Loucy (cell line): ENCODE measurements at regions not wholly inside any gene's neighbourhood (a gene's known extent, or its start where the extent isn't known, plus 50 kb on each side); places are given as distances from the start of the nearest gene placed in this dataset.

Experiments
- H2AFZ ChIP-seq: fragments of 200-600 bp; sonication (generic); 2 replicates; pipeline ENCODE4 v1.6.0; 2016; ENCODE audit warnings: antibody characterized with exemption, mild to moderate bottlenecking, low read length, moderate library complexity
- H3F3A ChIP-seq: fragments of 200-600 bp; 2 replicates; pipeline ENCODE4 v1.6.0; 2016; ENCODE audit warnings: antibody characterized with exemption, low read depth, mild to moderate bottlenecking
- H3K27me3 ChIP-seq: fragments of 200-600 bp; sonication (generic); 2 replicates; pipeline ENCODE4 v1.6.1; 2014; ENCODE audit warnings: low read length, mild to moderate bottlenecking; ENCODE audit not compliant: insufficient read depth, poor library complexity, severe bottlenecking
- H3K36me3 ChIP-seq: fragments of 200-600 bp; sonication (generic); 2 replicates; pipeline ENCODE4 v1.6.1; 2016; ENCODE audit warnings: low read length; ENCODE audit not compliant: insufficient read depth
- H3K4me1 ChIP-seq: fragments of 200-600 bp; sonication (generic); 2 replicates; pipeline ENCODE4 v1.5.1; 2014; ENCODE audit warnings: low read length, mild to moderate bottlenecking; ENCODE audit not compliant: insufficient read depth, poor library complexity, severe bottlenecking
- H3K4me2 ChIP-seq: fragments of 200-600 bp; sonication (generic); 2 replicates; pipeline ENCODE4 v1.6.0; 2014; ENCODE audit warnings: antibody characterized with exemption, low read length, low read depth, mild to moderate bottlenecking; ENCODE audit not compliant: poor library complexity, severe bottlenecking
- H3K4me3 ChIP-seq: fragments of 200-600 bp; sonication (generic); 2 replicates; pipeline ENCODE4 v1.5.1; 2014; ENCODE audit warnings: low read length, mild to moderate bottlenecking, mixed read lengths; ENCODE audit not compliant: poor library complexity, severe bottlenecking
- H3K79me2 ChIP-seq: fragments of 200-600 bp; sonication (generic); 2 replicates; pipeline ENCODE4 v1.6.1; 2014; ENCODE audit warnings: low read length; ENCODE audit not compliant: insufficient read depth
- H3K9ac ChIP-seq: fragments of 200-600 bp; sonication (generic); 2 replicates; pipeline ENCODE4 v1.6.0; 2014; ENCODE audit warnings: mild to moderate bottlenecking, low read depth, low read length, moderate library complexity; ENCODE audit not compliant: poor library complexity, severe bottlenecking
- H3K9me2 ChIP-seq: fragments of 200-600 bp; sonication (generic); replicated peaks from 2 replicates; pipeline ENCODE4 v1.6.1; 2016; ENCODE audit warnings: low read depth, low read length, mixed read lengths
- H3K9me3 ChIP-seq: fragments of 200-600 bp; sonication (generic); 2 replicates; pipeline ENCODE4 v1.6.1; 2014; ENCODE audit warnings: mild to moderate bottlenecking, antibody characterized with exemption, low read length, low read depth; ENCODE audit not compliant: insufficient read depth
- H4K20me1 ChIP-seq: fragments of 200-600 bp; sonication (generic); 2 replicates; pipeline ENCODE4 v1.6.0; 2014; ENCODE audit warnings: antibody characterized with exemption, low read length, mild to moderate bottlenecking; ENCODE audit not compliant: insufficient read depth, poor library complexity, severe bottlenecking
- CTCF ChIP-seq: fragments of 200-600 bp; sonication (generic); conservative IDR thresholded peaks from 2 replicates; pipeline ENCODE4 v1.5.1; 2014; ENCODE audit warnings: mild to moderate bottlenecking, antibody characterized with exemption, low read length
- EZH2phosphoT487 ChIP-seq: fragments of 200-600 bp; IDR thresholded peaks from 2 replicates; pipeline ENCODE4 v1.6.1; 2018; ENCODE audit warnings: antibody characterized with exemption, mild to moderate bottlenecking, moderate library complexity, borderline replicate concordance

- Histone ChIP-seq H3K9ac (no peak overlapping the region), H3F3A (no peaks in the 10 kb centered on the region), H3K27me3 (no peaks in the 10 kb centered on the region), H3K4me2 (no peak overlapping the region), H3K4me1 (no peaks in the 10 kb centered on the region), H4K20me1 (no peaks in the 10 kb centered on the region), H3K4me3 (no peak overlapping the region), H3K79me2 (no peaks in the 10 kb centered on the region), H3K9me3 (no peaks in the 10 kb centered on the region), H3K9me2 (no peaks in the 10 kb centered on the region), H3K36me3 (no peaks in the 10 kb centered on the region), H2AFZ (no peak overlapping the region)
- TF ChIP-seq CTCF, result no peak
- no peak for TF ChIP-seq EZH2phosphoT487
Observed at GRCh38 chr15:35768949-35769348, 223.0 kb upstream of the DPH6 start.

GRCh38 chr15:35769656-35770055, 223.7 kb upstream of the DPH6 start:
- H3K9ac ChIP-seq, result no peak overlapping the region
- H3K9me3 ChIP-seq, result no peaks in the 10 kb centered on the region
- H3K79me2 ChIP-seq, result no peaks in the 10 kb centered on the region
- no peak overlapping the region for H3K4me2 ChIP-seq
- H3F3A ChIP-seq, result no peaks in the 10 kb centered on the region
- H4K20me1 ChIP-seq, result no peaks in the 10 kb centered on the region
- TF ChIP-seq EZH2phosphoT487, result no peak
- TF ChIP-seq CTCF, result no peak
- H3K4me3 ChIP-seq, result no peak overlapping the region
- H3K36me3 ChIP-seq, result no peaks in the 10 kb centered on the region
- H3K4me1 ChIP-seq, result no peaks in the 10 kb centered on the region
- no peaks in the 10 kb centered on the region for H3K27me3 ChIP-seq
- no peak overlapping the region for H2AFZ ChIP-seq
- H3K9me2 ChIP-seq, result no peaks in the 10 kb centered on the region

GRCh38 chr15:35771746-35772442, 225.9 kb upstream of the DPH6 start:
- Histone ChIP-seq H3K27me3 (no peaks in the 10 kb centered on the region), H3K9me3 (no peaks in the 10 kb centered on the region), H3K4me3 (no peak overlapping the region), H3K9ac (no peak overlapping the region), H3K4me1 (no peaks in the 10 kb centered on the region), H3K36me3 (no peaks in the 10 kb centered on the region), H3K4me2 (no peak overlapping the region), H3K79me2 (no peaks in the 10 kb centered on the region), H3F3A (no peaks in the 10 kb centered on the region), H4K20me1 (no peaks in the 10 kb centered on the region), H2AFZ (no peak overlapping the region), H3K9me2 (no peaks in the 10 kb centered on the region)
- TF ChIP-seq EZH2phosphoT487 (no peak), CTCF (no peak)
